ENCODE measurements at regions not wholly inside any gene's neighbourhood (a gene's known extent, or its start where the extent isn't known, plus 50 kb on each side); places are given as distances from the start of the nearest gene placed in this dataset.

- TF ChIP-seq CTCF (IDR thresholded peaks at IDR 0.05; ENCODE audit: low read depth, low read length, missing input control) (no peak), TAF1 (conservative IDR thresholded peaks at IDR 0.05) (no peak), REST (IDR thresholded peaks at IDR 0.05) (no peak), RAD21 (IDR thresholded peaks at IDR 0.05) (no peak), SP1 (IDR thresholded peaks at IDR 0.05) (no peak)
- TF ChIP-seq, protein P1, sequence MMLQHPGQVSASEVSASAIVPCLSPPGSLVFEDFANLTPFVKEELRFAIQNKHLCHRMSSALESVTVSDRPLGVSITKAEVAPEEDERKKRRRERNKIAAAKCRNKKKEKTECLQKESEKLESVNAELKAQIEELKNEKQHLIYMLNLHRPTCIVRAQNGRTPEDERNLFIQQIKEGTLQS (IDR thresholded peaks at IDR 0.05): no peak
Observed at GRCh38 chr1:8139941-8140340, 113.8 kb upstream of the ERRFI1 start.
